BLaER1 treated with 17β-estradiol and CSF1 and Interleukin-3, amounts not matched to agents 10 nM and 100 nM (cell line): ENCODE measurements at regions not wholly inside any gene's neighbourhood (a gene's known extent, or its start where the extent isn't known, plus 50 kb on each side); places are given as distances from the start of the nearest gene placed in this dataset.
"Not testable (repeated sequence)": the region's sequence is repeated elsewhere in the genome, so short reads cannot be mapped to it uniquely, and the experiment has no call there.

Source experiments
- H3K27ac ChIP-seq, 11 experiments: shearing (Covaris generic); formaldehyde crosslinking; 2 replicates each; pipeline ENCODE4 v1.8.1; 2022
- H3K27me3 ChIP-seq, 11 experiments: shearing (Covaris generic); formaldehyde crosslinking; 2 replicates each; pipeline ENCODE4 v1.8.1; 2022
- H3K36me3 ChIP-seq, 11 experiments: shearing (Covaris generic); formaldehyde crosslinking; 2 replicates each; pipeline ENCODE4 v1.8.1; 2022
- H3K4me1 ChIP-seq, 10 experiments: shearing (Covaris generic); formaldehyde crosslinking; 2 replicates each; pipeline ENCODE4 v1.8.1; 2022
- H3K4me2 ChIP-seq, 11 experiments: shearing (Covaris generic); formaldehyde crosslinking; 2 replicates each; pipeline ENCODE4 v1.8.1; 2022
- H3K4me3 ChIP-seq, 10 experiments: shearing (Covaris generic); formaldehyde crosslinking; 2 replicates each; pipeline ENCODE4 v1.8.1; 2022
- H3K9ac ChIP-seq, 11 experiments: shearing (Covaris generic); formaldehyde crosslinking; 2 replicates each; pipeline ENCODE4 v1.8.1; 2022
- H3K9me3 ChIP-seq, 11 experiments: shearing (Covaris generic); formaldehyde crosslinking; replicated peaks in 1 of 11; 2 replicates each; pipeline ENCODE4 v1.8.1; 2022
- H4K20me1 ChIP-seq, 11 experiments: shearing (Covaris generic); formaldehyde crosslinking; 2 replicates each; pipeline ENCODE4 v1.8.1; 2022
- Cebpa-rat ChIP-seq, 11 experiments: shearing (Covaris generic); IDR thresholded peaks; 2 replicates each; pipeline ENCODE4 v1.8.1; 2022

DNA sequence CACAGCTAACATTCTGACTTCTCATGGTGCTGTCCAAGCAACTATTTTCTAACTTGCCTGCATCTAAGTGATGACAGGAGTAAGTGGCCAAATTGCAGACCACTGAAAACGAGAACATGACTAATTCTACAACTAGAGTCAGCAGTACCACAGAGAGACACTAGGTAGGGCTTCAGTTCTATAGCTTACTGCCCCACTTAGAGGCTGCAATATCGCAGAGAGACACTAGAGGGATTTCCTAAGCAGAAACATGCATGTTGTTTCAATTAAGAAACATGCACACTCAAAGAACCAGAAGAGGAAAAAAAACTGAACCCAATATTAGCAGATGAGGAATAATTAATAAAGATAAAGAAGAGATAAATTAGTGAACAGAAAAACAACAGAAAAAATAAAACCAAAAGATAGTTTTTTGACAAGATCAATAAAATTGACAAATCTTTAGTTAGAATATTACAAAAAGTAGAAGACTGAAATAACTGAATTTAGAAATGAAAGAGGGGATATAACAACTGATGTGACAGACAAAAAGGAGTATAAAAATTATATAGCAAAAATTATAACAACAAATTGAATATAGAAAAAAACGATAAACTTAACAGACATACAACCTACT lies 100.8 kb downstream of the SPIN4 start:
- H4K20me1 ChIP-seq: no peaks in the 10 kb centered on the region
- no peak overlapping the region for H3K9ac ChIP-seq
- H3K27ac ChIP-seq: no peak overlapping the region
- H3K4me3 ChIP-seq: no peak overlapping the region
- H3K9me3 ChIP-seq: no peaks in the 10 kb centered on the region
- H3K4me1 ChIP-seq: no peaks in the 10 kb centered on the region
- H3K27me3 ChIP-seq: no peaks in the 10 kb centered on the region
- no peak overlapping the region for H3K4me2 ChIP-seq
- no peak for TF ChIP-seq Cebpa-rat (IDR thresholded peaks at IDR 0.05)
- H3K36me3 ChIP-seq: no peaks in the 10 kb centered on the region

DNA sequence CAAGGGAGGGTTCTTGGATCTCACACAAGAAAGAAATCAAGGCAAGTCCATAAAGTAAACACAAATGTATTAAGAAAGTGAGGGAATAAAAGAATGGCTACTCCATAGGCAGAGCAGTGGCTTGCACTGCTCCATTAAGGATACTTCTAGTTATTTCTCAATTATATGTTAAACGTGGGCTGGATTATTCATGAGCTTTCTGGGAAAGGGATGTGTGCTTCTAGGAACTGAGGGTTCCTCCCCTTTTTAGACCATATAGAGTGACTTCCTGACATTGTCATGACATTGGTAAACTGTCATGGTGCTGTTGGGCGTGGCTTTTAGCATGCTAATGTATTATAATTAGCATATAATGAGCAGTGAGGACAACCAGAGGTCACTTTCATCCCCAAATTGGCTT lies 108.4 kb downstream of the SPIN4 start:
- H3K27me3 ChIP-seq, H3K4me2 ChIP-seq, H3K4me3 ChIP-seq, H3K27ac ChIP-seq, H3K9me3 ChIP-seq, H3K9ac ChIP-seq, H3K36me3 ChIP-seq, H3K4me1 ChIP-seq, H4K20me1 ChIP-seq: not testable (repeated sequence)

DNA sequence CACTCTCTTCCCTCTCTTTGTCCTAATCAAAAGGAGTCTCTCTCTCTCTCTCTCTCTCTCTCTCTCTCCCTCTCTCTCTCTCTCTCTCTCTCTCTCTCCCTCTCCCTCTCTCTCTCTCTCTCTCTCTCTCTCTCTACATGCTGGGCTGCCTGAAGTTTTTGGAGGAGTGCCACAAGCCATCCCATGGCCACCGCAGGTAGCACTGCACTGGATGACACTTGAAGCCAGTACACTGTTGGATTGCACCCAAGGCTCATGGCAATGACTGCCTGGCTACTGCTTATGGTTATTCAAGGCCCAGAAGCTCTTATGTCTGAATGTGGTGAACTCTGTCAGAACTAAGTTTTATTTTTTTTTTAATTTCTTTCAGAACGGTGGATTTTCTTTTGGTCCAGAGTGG lies 115.2 kb downstream of the SPIN4 start:
- H3K4me2 ChIP-seq, H3K36me3 ChIP-seq, H3K27me3 ChIP-seq, H4K20me1 ChIP-seq, H3K4me1 ChIP-seq, H3K9ac ChIP-seq, H3K27ac ChIP-seq, H3K9me3 ChIP-seq, H3K4me3 ChIP-seq: not testable (repeated sequence)

DNA sequence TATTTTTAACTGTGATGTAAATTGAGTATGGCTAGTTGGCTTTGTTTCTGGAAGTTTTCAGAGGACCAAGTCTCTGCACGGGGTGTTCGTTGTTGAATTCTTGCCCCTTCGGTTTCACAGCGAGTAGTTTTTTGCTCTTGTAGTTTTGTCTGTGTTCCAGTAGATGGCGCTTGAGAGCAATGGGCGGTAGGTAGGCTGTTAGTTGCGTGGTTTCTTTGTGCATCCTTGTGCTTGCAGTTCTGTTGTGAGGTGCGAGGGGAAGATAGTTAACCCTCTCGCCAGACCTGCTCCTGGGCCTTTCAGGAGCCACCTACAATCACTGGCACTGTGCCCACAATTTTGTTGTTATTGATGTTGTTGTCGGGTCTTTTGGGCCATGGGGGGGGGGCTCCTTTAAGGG lies 118.1 kb downstream of the SPIN4 start:
- H3K36me3 ChIP-seq, H3K4me2 ChIP-seq, H3K27me3 ChIP-seq, H3K9me3 ChIP-seq, H3K4me3 ChIP-seq, H3K9ac ChIP-seq, H4K20me1 ChIP-seq, H3K4me1 ChIP-seq, H3K27ac ChIP-seq: not testable (repeated sequence)

DNA sequence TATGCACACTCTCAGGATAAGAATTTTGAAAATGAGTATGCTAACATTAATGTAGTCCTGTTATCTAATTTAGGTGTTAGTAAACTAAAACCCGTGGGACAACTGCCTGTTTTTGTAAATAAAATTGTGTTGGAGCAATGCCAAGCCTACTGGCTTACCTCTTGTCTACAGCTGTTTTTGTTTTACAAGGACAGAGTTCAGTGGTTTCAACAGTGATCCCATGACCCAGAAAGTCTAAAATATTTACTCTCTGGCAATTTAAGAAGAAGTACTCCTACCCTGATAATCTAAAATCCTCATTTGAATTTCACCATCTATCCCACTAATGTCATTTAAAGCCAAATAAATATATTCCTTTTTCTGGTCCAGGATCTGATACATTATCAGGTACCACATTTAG lies 132.9 kb downstream of the SPIN4 start:
- not testable (repeated sequence) for H3K36me3 ChIP-seq, H3K9me3 ChIP-seq, H4K20me1 ChIP-seq

DNA sequence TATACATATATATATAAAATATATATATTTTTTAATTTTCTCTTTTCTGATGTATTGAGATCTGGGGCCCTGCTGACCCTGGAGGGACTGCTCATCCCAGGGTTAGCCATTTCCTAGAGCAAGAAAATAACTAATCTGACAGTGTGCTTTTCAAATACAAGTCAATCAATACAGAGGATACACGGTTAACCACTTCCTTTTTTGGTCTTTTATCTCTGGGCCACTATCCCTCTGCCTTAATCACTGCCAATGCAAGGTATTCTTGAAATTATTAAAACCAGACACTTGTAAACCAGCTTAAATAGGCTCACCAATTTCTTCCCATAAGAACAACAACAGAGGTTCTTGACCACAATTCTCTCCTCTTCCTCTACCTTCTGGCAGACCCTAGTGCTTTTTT lies 133.6 kb downstream of the SPIN4 start:
- not testable (repeated sequence) for H3K9me3 ChIP-seq, H3K4me1 ChIP-seq, H3K27me3 ChIP-seq, H3K27ac ChIP-seq, H3K4me3 ChIP-seq, H4K20me1 ChIP-seq, H3K4me2 ChIP-seq, H3K36me3 ChIP-seq, H3K9ac ChIP-seq

More for the DNA sequence above, 132.9 kb downstream of the SPIN4 start:
- not testable (repeated sequence) for H3K9ac ChIP-seq, H3K27ac ChIP-seq, H3K4me2 ChIP-seq, H3K4me3 ChIP-seq, H3K4me1 ChIP-seq, H3K27me3 ChIP-seq

DNA sequence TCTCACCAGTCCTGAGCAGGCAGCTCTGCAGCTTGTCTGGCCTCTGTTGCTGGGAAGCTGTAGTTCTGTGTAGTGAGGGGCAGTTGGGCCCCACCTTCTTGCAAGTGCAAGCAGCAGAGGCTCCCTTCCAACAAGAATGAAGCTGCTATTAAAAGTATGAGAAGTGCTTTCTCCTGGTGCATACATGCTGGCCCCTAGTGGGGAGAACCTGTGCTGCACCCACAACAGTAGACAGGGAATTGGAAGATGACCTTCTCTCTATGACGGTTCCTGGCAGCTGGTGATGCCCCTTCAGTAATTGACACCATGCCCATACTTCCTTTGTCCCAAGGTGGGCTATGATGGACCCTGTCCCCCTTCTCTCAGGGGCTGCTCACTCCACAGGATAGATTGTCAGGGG lies 141.5 kb downstream of the SPIN4 start:
- not testable (repeated sequence) for H3K36me3 ChIP-seq, H3K4me3 ChIP-seq, H4K20me1 ChIP-seq, H3K9me3 ChIP-seq, H3K9ac ChIP-seq, H3K27me3 ChIP-seq, H3K4me2 ChIP-seq, H3K27ac ChIP-seq, H3K4me1 ChIP-seq

DNA sequence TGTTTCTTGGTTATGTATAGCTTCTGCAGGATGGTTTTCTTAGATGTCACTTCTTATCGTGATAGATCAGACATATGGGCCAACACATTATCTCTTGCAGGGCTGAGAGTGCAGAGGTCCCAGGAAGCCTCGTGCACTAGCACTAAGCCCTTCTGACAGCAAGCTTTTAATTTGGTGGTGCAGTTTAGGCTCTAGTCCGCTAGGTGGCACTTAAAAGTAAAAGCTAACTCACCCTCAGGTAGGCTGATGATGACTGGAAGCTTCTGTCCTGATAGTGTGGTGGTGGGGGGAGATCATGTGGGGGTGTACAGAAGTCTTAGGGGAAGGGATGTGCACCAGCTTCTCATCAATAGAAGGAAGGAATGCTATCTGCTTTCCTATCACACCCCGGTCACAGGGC lies 142.0 kb downstream of the SPIN4 start:
- not testable (repeated sequence) for H3K9me3 ChIP-seq, H3K4me2 ChIP-seq, H3K4me1 ChIP-seq, H3K9ac ChIP-seq, H3K4me3 ChIP-seq, H4K20me1 ChIP-seq, H3K27ac ChIP-seq, H3K27me3 ChIP-seq, H3K36me3 ChIP-seq

DNA sequence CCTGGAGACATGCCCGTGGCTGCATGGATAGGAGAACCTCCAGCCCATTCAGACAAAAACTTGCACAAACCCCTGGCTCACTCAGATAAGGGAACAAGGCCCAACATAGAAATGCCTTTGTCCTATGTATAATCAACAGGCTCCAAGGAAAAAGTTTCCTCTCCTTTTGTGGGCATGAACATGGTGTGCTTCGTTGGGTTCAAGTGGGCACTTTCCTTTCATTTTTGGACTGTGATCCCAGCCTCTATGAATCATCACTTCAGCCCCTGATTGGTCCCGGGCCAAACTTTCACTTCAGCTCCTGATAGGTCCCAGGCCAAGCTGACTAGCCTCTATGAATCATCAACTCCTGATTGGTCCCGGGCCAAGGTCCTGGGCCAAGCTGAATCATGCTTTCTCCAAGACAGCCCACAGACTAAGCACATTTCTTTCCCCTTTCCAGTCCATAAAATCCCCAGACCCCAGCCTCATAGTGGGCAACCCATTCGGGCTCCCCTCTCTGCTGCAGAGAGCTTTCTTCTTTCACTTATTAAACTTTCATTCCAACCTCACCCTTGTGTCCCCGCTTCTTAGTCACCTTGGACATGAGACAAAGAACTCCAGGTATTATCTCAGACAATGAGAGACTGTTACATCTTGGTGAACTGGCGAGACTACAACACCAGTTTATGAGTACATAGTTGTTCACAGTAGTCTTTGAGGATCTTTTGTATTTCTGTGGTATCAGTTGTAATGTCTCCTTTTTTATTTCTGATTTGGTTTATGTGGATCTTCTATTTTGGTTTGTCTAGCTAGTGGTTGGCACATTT lies 146.7 kb downstream of the SPIN4 start:
- H3K36me3 ChIP-seq, H3K27me3 ChIP-seq: not testable (repeated sequence)

DNA sequence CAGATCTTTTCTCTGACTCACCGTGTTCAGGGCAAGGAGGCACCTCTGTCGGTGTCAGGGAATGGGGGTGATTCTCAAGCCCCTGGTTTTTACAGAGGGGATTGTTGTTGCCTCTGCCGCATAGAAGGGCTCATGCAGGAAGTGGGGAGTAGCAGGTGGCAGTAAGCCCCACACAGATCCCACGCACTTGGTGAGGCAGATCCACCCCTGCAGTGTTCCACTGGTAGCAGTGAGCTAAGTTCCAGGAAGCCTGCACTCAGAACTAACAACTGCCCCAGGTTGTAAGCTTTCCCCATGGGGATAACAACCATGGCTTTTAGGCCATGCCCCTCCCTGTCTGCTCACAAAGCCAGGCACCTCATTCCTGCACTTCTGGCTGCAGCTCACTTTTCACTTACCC lies 149.1 kb downstream of the SPIN4 start:
- not testable (repeated sequence) for H3K4me2 ChIP-seq, H3K27me3 ChIP-seq, H3K9ac ChIP-seq, H3K4me1 ChIP-seq, H3K4me3 ChIP-seq, H3K9me3 ChIP-seq, H4K20me1 ChIP-seq, H3K27ac ChIP-seq, H3K36me3 ChIP-seq

More for the DNA sequence above, 146.7 kb downstream of the SPIN4 start:
- not testable (repeated sequence) for H3K4me2 ChIP-seq, H3K4me1 ChIP-seq, H3K27ac ChIP-seq, H4K20me1 ChIP-seq, H3K9me3 ChIP-seq, H3K4me3 ChIP-seq, H3K9ac ChIP-seq

DNA sequence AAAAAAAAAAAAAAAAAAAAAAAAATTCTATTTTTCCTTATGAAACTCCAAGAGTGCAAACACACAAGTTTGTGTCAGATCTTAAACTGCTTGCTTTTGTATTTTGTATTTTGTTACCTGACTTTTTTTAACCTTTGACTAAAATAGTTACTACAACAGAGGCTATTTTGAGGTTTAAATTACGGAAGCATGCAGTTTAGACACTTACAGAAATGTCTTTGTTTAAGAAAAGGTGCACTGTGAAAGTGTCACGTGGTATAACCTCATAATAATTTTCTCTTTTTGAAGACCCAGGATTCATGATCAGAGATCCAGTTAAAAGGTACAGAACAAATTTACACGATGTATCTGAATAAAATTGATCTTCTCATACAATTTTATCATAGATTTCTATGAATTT lies 152.4 kb downstream of the SPIN4 start:
- H3K27me3 ChIP-seq, H3K4me2 ChIP-seq, H3K9me3 ChIP-seq, H3K4me1 ChIP-seq, H3K4me3 ChIP-seq, H3K36me3 ChIP-seq, H3K9ac ChIP-seq, H3K27ac ChIP-seq, H4K20me1 ChIP-seq: not testable (repeated sequence)

DNA sequence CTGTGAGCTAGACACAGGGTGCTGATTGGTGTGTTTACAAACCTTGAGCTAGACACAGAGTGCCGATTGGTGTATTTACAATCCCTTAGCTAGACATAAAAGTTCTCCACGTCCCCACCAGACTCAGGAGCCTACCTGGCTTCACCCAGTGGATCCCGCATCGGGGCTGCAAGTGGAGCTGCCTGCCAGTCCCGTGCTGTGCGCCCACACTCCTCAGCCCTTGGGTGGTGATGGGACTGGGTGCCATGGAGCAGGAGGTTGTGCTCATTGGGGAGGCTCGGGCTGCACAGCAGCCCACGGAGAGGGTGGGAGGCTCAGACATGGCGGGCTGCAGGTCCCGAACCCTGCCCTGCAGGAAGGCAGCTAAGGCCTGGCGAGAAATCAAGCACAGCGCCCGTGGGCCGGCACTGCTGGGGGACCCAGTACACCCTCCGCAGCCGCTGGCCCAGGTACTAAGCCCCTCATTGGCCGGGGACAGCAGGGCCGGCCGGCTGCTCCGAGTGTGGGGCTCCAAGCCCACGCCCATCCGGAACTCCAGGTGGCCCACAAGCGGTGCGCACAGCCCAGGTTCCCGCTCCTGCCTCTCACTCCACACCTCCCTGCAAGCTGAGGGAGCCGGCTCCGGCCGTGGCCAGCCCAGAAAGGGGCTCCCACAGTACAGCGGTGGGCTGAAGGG lies 158.6 kb downstream of the SPIN4 start:
- not testable (repeated sequence) for H3K9ac ChIP-seq, H3K4me2 ChIP-seq, H4K20me1 ChIP-seq, H3K36me3 ChIP-seq, H3K4me3 ChIP-seq, H3K27me3 ChIP-seq, H3K27ac ChIP-seq, H3K4me1 ChIP-seq
- peaks cover 18 to 38% (median 27%) of the 10 kb centered on the region in 11 experiments; a peak in 21 of 22 replicates for H3K9me3 ChIP-seq
